WTC11 (cell line): ENCODE measurements at regions not wholly inside any gene's neighbourhood (a gene's known extent, or its start where the extent isn't known, plus 50 kb on each side); places are given as distances from the start of the nearest gene placed in this dataset.

Experiments
- CREM ChIP-seq: sonication (generic); formaldehyde crosslinking; IDR thresholded peaks from 2 replicates; pipeline ENCODE4 v1.8.1; 2022; ENCODE audit warnings: mild to moderate bottlenecking, missing genetic modification reagents, moderate library complexity
- CTCF ChIP-seq: fragments of 200-600 bp; IDR thresholded peaks from 2 replicates; pipeline ENCODE4 v1.8.0; 2022; ENCODE audit warnings: antibody characterized with exemption
- E2F4 ChIP-seq: sonication (generic); formaldehyde crosslinking; IDR thresholded peaks from 2 replicates; pipeline ENCODE4 v1.8.1; 2022; ENCODE audit warnings: low read depth, mild to moderate bottlenecking, moderate library complexity, missing genetic modification reagents, borderline replicate concordance
- NR3C1 ChIP-seq: sonication (generic); formaldehyde crosslinking; conservative IDR thresholded peaks from 2 replicates; pipeline ENCODE4 v1.8.1; 2023; ENCODE audit warnings: low read depth, mild to moderate bottlenecking, missing genetic modification reagents
- OVOL2 ChIP-seq: fragments of 250-450 bp; sonication (Bioruptor Pico); IDR thresholded peaks from 2 replicates; pipeline ENCODE4 v1.9.0; 2021; ENCODE audit warnings: mild to moderate bottlenecking, borderline replicate concordance
- SMAD3 ChIP-seq: sonication (generic); formaldehyde crosslinking; IDR thresholded peaks from 2 replicates; pipeline ENCODE4 v1.8.0; 2022; ENCODE audit warnings: missing genetic modification reagents, mild to moderate bottlenecking, borderline replicate concordance
- ZNF425 ChIP-seq: fragments of 250-450 bp; sonication (Bioruptor Pico); conservative IDR thresholded peaks from 2 replicates; pipeline ENCODE4 v1.9.0; 2021; ENCODE audit warnings: mild to moderate bottlenecking
- TF ChIP-seq, protein P1 (sequence below): sonication (generic); formaldehyde crosslinking; IDR thresholded peaks from 2 replicates; pipeline ENCODE4 v1.8.0; 2022; ENCODE audit warnings: mild to moderate bottlenecking, missing genetic modification reagents

DNA sequence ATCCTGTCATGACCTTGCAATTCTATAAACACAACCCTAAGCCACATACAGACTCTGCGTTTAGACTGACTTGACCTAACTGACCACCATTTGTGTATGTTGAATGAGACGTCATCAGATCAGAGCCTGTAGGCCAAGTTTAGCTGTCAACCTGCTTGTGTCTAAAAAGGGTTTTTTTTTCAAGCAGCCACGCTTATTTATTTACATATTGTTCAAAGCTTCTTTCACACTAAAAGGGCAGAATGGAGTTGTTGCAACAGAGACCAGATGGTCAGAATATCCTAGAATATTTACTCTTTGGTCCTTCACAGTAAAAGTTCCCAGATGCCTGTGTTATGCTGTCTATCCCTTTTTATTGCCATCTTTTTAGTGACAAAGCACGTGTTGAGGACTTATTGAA, 307.7 kb upstream of the SLC10A2 start:
- TF ChIP-seq CTCF = no peak
- no peak for TF ChIP-seq E2F4 (CRISPR knock-in tag)
- TF ChIP-seq ZNF425 (CRISPR knock-in tag) = no peak
- TF ChIP-seq, protein P1, sequence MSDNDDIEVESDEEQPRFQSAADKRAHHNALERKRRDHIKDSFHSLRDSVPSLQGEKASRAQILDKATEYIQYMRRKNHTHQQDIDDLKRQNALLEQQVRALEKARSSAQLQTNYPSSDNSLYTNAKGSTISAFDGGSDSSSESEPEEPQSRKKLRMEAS (CRISPR knock-in tag) = no peak
- TF ChIP-seq NR3C1 (CRISPR knock-in tag) = no peak
- TF ChIP-seq OVOL2 (CRISPR knock-in tag) = no peak
- no peak for TF ChIP-seq CREM (CRISPR knock-in tag)
- TF ChIP-seq SMAD3 = no peak
